ENCODE measurements at regions not wholly inside any gene's neighbourhood (a gene's known extent, or its start where the extent isn't known, plus 50 kb on each side); places are given as distances from the start of the nearest gene placed in this dataset.

DNA sequence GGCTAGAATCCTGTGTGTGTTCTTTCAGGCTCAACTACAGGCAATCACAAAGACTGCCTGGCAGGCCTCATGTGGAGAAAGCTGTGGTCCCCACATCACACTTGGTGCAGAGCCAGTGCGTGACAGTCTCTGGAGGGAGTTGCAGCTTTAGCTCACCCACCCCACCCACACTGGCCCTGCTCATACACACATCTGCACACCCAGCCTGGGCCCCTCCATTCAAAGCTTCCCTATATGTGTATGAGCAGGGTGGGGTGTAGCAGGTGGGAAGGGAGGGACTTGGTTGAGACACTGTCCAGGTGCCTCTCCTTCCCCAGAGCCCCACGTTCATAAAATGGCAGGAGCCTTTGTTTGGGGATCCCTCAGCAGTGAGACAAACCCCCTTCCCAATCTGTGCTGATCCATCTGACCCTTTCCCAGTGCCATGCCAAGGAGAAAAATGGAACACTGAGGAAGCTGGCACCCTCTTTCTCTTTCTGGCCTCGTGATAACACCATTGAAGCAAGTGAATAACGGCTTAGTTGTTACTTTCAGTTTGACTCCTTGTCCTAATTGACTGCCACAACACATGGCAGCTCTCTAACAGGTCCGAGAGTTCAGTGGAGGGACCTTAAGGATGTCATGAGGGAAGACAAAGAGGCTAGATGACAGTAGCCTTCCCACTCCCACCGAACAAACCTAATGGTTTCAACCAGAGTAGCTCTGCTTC, 53.8 kb upstream of the NRSN1 start:
- DNase-seq: no peak

DNA sequence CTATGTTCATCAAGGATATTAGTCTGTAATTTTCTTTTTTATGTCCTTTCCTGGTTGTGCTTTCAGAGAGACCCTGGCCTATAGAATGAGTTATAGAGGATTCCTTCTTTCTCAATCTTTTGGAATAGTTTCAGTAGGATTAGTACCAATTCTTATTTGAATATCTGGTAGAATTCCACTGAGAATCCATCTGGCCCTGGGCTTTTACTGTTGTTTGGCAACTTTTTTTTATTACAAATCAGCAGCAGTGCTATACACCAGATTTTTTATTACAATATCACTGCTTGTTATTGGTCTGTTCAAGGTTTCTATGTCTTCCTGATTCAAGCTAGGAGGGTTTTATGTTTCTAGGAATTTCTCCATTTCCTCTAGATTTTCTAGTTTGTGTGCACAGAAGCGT, 50.0 kb upstream of the NRSN1 start:
- DNase-seq: peak; percentile 26

Data from NCI-H2171 (cell line).